ENCODE measurements at regions not wholly inside any gene's neighbourhood (a gene's known extent, or its start where the extent isn't known, plus 50 kb on each side); places are given as distances from the start of the nearest gene placed in this dataset.

DNA sequence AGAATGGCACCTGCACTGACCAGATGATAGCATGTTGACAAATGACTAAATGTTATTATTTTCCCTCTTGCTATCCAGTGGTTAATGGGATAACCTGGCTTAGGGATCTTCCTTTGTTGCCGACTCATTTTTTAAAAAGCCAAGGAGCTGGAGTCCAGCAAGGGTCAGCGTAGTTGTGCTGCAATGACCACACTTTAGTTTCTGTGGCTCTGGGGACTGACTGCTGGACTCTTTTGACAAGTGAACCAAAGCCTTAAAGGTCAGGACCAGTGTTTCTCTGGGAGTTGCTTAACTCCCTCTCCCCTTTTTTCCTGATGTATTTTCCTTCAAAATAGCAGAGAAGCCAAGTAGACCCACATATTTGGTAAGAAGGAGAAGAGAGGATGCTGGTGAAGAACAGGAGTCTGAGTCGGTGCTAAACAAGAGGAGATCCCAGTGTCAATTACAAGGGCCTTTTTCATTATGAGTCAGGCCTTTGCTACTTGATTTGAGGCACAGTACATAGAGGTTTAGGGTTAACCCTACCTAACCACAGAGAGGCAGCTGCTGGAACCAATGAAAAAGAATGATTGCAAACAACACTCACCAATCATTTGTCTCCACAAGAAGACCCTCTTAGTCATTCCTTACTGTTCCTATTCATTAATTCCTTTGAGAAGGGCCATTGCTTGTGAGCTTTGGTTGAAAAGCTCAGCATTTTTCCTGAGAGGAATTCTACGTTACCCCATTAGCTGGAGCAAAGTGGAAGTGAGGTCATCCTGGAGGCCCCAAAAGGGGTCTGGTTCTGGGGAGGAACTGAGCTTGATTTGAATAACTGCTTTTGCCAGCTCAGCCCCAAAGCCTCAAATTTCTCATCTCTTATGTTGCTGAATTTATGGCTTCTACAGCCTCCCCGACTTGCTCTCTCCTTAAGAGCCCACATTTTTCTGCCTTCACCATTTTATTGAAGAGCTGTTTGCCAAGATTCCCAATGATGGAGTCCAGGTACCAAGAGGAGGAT lies 137.6 kb upstream of the HNMT start:
- 77 to 84% methylated on average over 5 of the region's 5 CpGs for WGBS, 2 donors
- H3K9me3 ChIP-seq = no peaks in the 10 kb centered on the region

DNA sequence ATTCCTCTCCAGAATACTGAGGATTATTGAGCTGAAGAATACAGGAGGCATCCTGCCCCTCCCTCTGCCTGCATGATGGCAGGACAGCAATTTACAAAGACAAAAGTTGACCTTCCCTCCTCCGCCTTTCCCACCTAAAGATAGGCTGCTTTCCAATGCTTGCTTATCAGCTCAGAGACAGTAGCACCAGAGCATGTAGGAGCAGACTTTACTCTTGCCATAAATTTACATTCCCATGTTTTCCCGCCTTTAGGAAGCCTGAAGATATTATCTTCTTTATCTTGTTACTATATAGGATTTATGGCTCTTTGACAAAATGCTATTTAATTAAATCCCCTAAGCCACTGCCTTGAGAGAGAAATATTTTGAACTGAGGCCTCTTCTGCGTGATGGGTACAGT lies 135.6 kb upstream of the HNMT start:
- peaks cover 0 to 14% (median 0%) of the 10 kb centered on the region in 7 donors for H3K27me3 ChIP-seq
- intact Hi-C loops (cut with DNase I) = no loop called here
- H3K27ac ChIP-seq = no peak overlapping the region
- no peak for ATAC-seq
- no peaks in the 10 kb centered on the region for H3K36me3 ChIP-seq
- no peaks in the 10 kb centered on the region for H3K4me1 ChIP-seq
- no peak for DNase-seq
- 47 to 50% methylated on average over 3 of the region's 3 CpGs for WGBS, 2 donors
- H3K9me3 ChIP-seq = no peaks in the 10 kb centered on the region
- no peak overlapping the region for H3K4me3 ChIP-seq
- TF ChIP-seq, protein P1, sequence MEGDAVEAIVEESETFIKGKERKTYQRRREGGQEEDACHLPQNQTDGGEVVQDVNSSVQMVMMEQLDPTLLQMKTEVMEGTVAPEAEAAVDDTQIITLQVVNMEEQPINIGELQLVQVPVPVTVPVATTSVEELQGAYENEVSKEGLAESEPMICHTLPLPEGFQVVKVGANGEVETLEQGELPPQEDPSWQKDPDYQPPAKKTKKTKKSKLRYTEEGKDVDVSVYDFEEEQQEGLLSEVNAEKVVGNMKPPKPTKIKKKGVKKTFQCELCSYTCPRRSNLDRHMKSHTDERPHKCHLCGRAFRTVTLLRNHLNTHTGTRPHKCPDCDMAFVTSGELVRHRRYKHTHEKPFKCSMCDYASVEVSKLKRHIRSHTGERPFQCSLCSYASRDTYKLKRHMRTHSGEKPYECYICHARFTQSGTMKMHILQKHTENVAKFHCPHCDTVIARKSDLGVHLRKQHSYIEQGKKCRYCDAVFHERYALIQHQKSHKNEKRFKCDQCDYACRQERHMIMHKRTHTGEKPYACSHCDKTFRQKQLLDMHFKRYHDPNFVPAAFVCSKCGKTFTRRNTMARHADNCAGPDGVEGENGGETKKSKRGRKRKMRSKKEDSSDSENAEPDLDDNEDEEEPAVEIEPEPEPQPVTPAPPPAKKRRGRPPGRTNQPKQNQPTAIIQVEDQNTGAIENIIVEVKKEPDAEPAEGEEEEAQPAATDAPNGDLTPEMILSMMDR (IDR thresholded peaks at IDR 0.05) = no peak

More for the DNA sequence above, 137.6 kb upstream of the HNMT start:
- ATAC-seq (no peak), DNase-seq (no peak)
- Histone ChIP-seq H3K4me3 (no peak overlapping the region), H3K27ac (no peak overlapping the region), H3K4me1 (no peaks in the 10 kb centered on the region), H3K36me3 (no peaks in the 10 kb centered on the region), H3K27me3 (peaks cover 0 to 8% (median 0%) of the 10 kb centered on the region in 7 donors)
- TF ChIP-seq, protein P1 (IDR thresholded peaks at IDR 0.05) = no peak
- intact Hi-C loops (cut with DNase I) = no loop called here

DNA sequence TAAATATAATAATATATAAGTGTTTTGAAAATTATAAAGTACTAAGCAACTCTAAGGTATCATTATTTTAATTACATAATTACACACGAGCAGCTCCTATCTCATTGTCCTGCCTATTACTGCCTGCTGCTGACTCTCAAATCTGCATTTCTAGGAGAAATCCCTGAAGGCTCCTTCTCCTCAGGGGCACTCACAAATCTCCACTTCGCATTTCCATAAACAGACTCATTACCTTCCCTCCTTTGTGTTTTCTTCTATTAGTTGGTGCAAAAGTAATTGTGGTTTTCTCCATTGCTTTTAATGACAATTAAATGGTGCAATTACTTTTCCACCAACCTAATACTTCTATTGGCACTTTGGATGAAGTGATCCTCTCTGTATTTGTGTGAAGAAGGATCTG lies 135.0 kb upstream of the HNMT start:
- Histone ChIP-seq H3K9me3 (no peaks in the 10 kb centered on the region), H3K27me3 (peaks cover 0 to 14% (median 0%) of the 10 kb centered on the region in 7 donors), H3K4me1 (no peaks in the 10 kb centered on the region), H3K36me3 (no peaks in the 10 kb centered on the region), H3K4me3 (no peak overlapping the region), H3K27ac (no peak overlapping the region)
- intact Hi-C loops (cut with DNase I) = no loop called here
- ATAC-seq (no peak), DNase-seq (no peak)
- TF ChIP-seq, protein P1 (IDR thresholded peaks at IDR 0.05) = no peak
- WGBS, 2 donors = 55% methylated on average over 2 of the region's 2 CpGs

DNA sequence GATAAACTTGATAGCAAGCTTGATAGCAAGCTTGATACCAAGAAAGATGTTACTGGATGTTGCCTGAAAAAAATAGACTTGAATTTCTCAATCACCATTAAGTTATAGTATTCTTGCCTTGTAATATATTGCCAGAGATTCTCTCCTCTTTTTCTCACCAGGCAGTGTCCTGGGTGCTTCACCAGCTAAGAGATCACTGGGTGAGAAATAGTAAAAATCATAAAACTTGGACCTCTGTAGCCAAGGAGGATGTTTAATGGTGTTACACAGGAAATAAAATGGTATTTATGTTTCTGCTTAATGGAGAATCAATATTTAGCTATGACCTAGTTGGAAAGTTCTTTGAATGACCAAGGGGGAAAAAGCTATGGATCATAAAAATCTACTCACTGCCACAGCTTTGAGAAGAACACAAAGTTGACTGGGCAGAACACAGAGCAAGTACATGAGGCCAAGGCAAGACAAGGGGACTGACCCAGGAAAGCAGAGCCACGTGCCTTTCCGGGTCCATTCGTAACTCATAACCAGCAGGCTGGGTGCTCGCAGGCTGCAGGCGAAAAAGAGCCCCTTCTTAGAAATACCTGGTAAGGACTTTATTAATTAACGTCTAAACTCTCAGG lies 129.4 kb upstream of the HNMT start:
- Histone ChIP-seq H3K4me3 (no peak overlapping the region), H3K9me3 (no peaks in the 10 kb centered on the region), H3K27ac (no peak overlapping the region), H3K4me1 (no peaks in the 10 kb centered on the region), H3K36me3 (no peaks in the 10 kb centered on the region), H3K27me3 (peaks cover 0 to 21% (median 6%) of the 10 kb centered on the region in 7 donors)
- intact Hi-C loops (cut with DNase I) = loop anchor here in 8 of 10 donors (5.0 to 10.0 kb wide), 11 partner anchors 368 to 1920 kb away; no protein-coding TSS in a partner anchor
- WGBS, 2 donors = 79 to 86% methylated on average over 6 of the region's 6 CpGs
- TF ChIP-seq, protein P1 (IDR thresholded peaks at IDR 0.05) = no peak
- ATAC-seq = no peak
- no peak for DNase-seq

All from heart right ventricle (tissue), 16 donors.